ENCODE measurements at regions not wholly inside any gene's neighbourhood (a gene's known extent, or its start where the extent isn't known, plus 50 kb on each side); places are given as distances from the start of the nearest gene placed in this dataset.

- Histone ChIP-seq H3K27me3 (no peaks in the 10 kb centered on the region), H3K9me3 (peaks cover 0 to 13% (median 0%) of the 10 kb centered on the region in 11 donors), H3K36me3 (no peaks in the 10 kb centered on the region), H3K4me3 (no peak overlapping the region), H3K27ac (no peak overlapping the region), H3K4me1 (no peaks in the 10 kb centered on the region)
- WGBS, 2 donors = 59 to 66% methylated on average over 4 of the region's 4 CpGs
- DNase-seq (no peak), ATAC-seq (no peak)
- TF ChIP-seq, protein P1, sequence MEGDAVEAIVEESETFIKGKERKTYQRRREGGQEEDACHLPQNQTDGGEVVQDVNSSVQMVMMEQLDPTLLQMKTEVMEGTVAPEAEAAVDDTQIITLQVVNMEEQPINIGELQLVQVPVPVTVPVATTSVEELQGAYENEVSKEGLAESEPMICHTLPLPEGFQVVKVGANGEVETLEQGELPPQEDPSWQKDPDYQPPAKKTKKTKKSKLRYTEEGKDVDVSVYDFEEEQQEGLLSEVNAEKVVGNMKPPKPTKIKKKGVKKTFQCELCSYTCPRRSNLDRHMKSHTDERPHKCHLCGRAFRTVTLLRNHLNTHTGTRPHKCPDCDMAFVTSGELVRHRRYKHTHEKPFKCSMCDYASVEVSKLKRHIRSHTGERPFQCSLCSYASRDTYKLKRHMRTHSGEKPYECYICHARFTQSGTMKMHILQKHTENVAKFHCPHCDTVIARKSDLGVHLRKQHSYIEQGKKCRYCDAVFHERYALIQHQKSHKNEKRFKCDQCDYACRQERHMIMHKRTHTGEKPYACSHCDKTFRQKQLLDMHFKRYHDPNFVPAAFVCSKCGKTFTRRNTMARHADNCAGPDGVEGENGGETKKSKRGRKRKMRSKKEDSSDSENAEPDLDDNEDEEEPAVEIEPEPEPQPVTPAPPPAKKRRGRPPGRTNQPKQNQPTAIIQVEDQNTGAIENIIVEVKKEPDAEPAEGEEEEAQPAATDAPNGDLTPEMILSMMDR (IDR thresholded peaks at IDR 0.05) = no peak
- intact Hi-C loops (cut with DNase I) = no loop called here
Observed at GRCh38 chr4:33715841-33716395, 2528.4 kb downstream of the ARAP2 start.

- no peak for DNase-seq
- H3K4me1 ChIP-seq = no peaks in the 10 kb centered on the region
- H3K27me3 ChIP-seq = no peaks in the 10 kb centered on the region
- intact Hi-C loops (cut with DNase I) = no loop called here
- TF ChIP-seq, protein P1 (IDR thresholded peaks at IDR 0.05) = no peak
- no peak overlapping the region for H3K27ac ChIP-seq
- WGBS, 2 donors = 71 to 74% methylated on average over 2 of the region's 2 CpGs
- ATAC-seq = no peak
- no peaks in the 10 kb centered on the region for H3K36me3 ChIP-seq
- no peak overlapping the region for H3K4me3 ChIP-seq
- peaks cover 0 to 7% (median 0%) of the 10 kb centered on the region in 11 donors for H3K9me3 ChIP-seq
Observed at GRCh38 chr4:33722254-33722653, 2522.1 kb downstream of the ARAP2 start.

GRCh38 chr4:33722800-33723516, 2521.4 kb downstream of the ARAP2 start:
- H3K27ac ChIP-seq = no peak overlapping the region
- 54 to 69% methylated on average over 7 of the region's 7 CpGs for WGBS, 2 donors
- H3K27me3 ChIP-seq = no peaks in the 10 kb centered on the region
- no peaks in the 10 kb centered on the region for H3K36me3 ChIP-seq
- peaks cover 0 to 6% (median 0%) of the 10 kb centered on the region in 11 donors for H3K9me3 ChIP-seq
- H3K4me3 ChIP-seq = no peak overlapping the region
- H3K4me1 ChIP-seq = no peaks in the 10 kb centered on the region
- intact Hi-C loops (cut with DNase I) = no loop called here
- no peak for DNase-seq
- TF ChIP-seq, protein P1 (IDR thresholded peaks at IDR 0.05) = peak in 3 of 9 donors; percentile 19 to 30 (median 26)
- peak in 2 of 8 donors; percentile 8 to 69 for ATAC-seq

DNA sequence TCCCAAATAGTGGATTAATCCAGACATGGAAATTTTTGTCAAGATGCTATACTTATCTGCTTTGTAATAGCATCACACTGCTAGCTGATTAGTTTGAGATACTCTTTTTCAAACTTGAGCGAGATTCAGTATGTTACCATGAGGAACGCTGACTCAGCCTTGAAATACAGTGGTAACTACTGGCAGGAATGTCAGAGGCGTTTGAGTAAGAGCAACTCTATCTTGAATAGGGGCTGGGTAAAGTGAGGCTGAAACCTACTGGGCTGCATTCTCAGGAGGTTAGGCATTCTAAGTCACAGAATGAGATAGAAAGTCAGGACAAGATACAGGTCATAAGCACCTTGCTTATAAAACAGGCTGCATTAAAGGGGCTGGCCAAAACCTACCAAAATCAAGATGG, 2519.6 kb downstream of the ARAP2 start:
- Histone ChIP-seq H3K36me3 (no peaks in the 10 kb centered on the region), H3K27ac (no peak overlapping the region), H3K4me3 (no peak overlapping the region), H3K4me1 (no peaks in the 10 kb centered on the region), H3K9me3 (peaks cover 0 to 6% (median 0%) of the 10 kb centered on the region in 11 donors), H3K27me3 (no peaks in the 10 kb centered on the region)
- no peak for ATAC-seq
- 67 to 75% methylated on average over 3 of the region's 3 CpGs for WGBS, 2 donors
- TF ChIP-seq, protein P1 (IDR thresholded peaks at IDR 0.05) = no peak
- DNase-seq = no peak
- intact Hi-C loops (cut with DNase I) = no loop called here
